GM08714 (cell line): ENCODE measurements at regions not wholly inside any gene's neighbourhood (a gene's known extent, or its start where the extent isn't known, plus 50 kb on each side); places are given as distances from the start of the nearest gene placed in this dataset.

Source experiments
- H3K4me3 ChIP-seq: fragments of 200-500 bp; sonication (Bioruptor generic); 2 replicates; pipeline ENCODE4 v1.5.1; 2014; ENCODE audit warnings: mild to moderate bottlenecking, low read length, inconsistent platforms
- ZNF274 ChIP-seq: IDR thresholded peaks from 2 replicates; pipeline ENCODE4 v1.6.1; 2012; ENCODE audit warnings: mild to moderate bottlenecking, low read depth, low read length

DNA sequence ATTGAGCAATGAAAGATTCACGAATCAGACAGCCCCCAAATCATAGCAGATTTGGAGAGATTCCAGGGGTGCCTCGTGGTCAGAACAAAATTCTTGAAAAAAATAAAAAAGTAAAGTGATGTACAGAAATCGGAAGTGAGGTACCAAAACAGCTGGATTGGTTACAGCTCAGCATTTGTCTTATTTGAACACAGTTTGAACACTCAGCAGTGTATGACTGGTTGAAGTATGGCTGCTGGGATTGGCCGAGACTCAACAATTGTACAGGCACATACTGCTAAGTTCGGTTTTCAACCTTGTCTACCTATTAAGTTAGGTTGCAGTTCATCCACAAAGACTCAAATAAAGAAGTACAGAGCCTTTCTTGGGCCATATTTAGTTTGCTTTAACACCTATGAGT, 865.4 kb upstream of the TMEM132C start:
- TF ChIP-seq ZNF274 = no peak
- H3K4me3 ChIP-seq = no peak overlapping the region

DNA sequence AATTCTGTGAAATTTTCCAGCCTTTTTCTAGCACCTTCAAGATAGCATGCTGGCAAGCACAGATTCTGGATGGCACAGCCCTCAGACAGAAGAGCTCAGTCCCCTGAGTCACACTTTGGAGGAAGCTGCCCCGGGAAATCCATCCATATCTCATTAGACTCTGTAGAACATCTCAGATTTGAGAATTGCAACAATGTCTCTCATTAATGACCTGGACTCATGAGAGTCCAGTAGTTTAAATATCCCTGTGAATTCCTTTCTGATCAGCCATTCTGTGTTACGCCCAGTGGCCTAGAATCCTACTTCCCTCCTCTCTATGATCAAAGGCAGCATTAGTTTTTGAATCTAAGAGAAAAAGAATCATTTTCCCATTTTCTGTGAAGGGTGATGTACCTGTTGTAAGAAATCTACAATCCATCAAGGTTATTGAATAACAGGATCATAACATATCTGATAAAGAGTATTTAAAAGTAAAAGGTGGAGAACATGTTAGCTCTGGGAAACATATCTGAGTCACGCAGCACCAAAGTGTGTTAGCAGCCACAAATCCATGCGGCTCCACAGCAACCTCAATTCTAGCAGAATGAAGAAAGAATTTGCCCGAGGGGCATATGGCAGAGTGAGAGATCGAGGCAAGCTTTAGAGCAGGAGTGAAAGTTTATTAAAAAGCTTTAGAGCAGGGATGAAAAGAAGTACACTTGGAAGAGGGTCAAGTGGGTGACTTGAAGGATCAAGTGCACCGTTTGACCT, 855.6 kb upstream of the TMEM132C start:
- no peak for TF ChIP-seq ZNF274
- no peak overlapping the region for H3K4me3 ChIP-seq

DNA sequence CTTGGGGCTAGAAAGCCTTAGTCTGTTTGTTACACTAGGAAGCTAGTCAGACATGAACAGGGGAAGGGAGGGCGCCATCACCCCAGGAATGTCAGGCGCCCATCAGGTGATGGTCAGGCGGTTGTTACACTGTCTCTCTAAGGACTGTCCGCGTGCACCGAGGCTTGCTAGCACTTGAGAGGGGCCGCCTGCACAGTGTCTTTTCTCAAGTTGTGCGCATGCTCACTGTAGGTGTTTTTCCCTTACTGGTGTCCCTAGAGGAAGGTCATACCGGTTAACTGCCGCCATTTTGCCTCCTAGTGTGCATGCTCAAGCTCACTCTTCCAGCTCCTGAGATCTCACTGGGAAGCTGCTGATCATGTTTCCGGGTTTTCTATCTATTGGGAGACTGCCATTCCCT, 855.0 kb upstream of the TMEM132C start:
- no peak for TF ChIP-seq ZNF274
- no peak overlapping the region for H3K4me3 ChIP-seq

DNA sequence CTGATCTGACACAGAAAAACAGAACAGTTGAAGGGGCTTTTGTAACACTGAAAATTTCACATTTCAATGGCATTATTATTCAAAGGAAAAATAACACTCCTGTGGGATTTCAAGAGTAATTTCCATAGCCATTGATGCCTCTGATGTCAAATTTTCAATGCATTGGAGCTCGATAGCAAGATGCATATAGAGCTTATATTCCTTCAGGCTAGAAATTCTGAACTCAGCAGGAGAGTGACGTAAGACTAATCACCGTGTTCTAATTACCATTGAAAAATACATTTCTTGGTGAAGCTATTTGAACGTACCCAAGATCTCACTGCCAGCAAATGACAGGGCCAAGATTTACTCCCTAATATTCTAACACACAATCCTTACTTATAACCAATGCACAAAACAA, 854.1 kb upstream of the TMEM132C start:
- H3K4me3 ChIP-seq = no peak overlapping the region
- TF ChIP-seq ZNF274 = no peak

DNA sequence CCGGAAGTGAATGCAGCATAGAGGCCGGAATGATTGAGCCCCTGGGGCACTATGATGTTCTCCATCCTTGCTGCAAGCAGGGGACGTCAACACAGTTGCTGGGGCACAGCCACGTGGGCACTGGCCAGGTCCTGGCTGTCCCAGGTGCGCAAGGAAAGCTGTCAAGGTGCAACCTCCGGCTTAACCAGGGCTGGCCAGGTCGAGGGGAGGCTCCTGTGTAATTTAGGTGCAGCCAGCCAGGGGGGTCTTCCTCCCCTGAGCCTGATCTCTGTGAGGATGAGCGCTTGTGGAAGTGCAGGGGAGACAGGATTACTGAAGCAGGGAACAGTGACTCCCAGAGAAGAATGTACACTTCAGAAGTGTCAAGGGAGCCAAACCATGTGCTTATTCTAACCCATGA, 852.8 kb upstream of the TMEM132C start:
- no peak overlapping the region for H3K4me3 ChIP-seq
- no peak for TF ChIP-seq ZNF274

DNA sequence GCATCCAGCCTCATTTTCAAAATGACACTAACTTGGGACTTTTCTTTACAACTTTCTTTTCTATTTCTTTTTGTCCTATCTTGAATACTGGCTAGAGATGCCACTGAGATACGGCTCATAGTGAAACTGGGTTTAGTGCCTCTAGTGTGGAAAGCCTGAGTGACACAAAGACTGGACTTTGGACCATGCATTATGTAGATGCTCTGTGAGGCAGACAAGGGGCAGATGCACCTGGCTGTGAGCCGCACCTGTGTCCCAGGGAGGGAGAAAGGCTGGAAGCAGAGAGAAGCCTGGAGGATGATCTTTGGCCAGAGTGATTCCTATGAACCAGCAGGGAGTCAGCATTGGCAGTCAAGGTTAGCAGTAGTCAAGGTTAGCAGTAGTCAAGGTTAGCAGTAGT, 852.3 kb upstream of the TMEM132C start:
- no peak for TF ChIP-seq ZNF274
- no peak overlapping the region for H3K4me3 ChIP-seq

DNA sequence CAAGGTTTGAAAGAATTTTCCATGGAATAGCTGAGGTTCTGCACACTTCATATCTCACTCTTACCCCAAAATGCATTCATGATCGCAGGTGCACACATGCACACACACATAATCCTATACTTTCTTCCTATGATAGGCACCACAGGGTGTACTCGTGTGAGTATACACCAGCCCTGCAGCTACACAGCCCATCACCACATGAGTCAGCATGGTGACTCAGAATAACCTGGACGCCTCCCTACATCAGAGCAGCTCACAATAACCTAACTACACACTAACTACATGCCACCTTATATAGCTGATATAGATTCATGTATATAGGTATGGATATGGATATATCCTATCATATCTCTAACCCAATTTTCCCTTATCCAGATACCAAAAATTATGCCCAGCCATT, 850.2 kb upstream of the TMEM132C start:
- no peak overlapping the region for H3K4me3 ChIP-seq
- TF ChIP-seq ZNF274 = no peak

DNA sequence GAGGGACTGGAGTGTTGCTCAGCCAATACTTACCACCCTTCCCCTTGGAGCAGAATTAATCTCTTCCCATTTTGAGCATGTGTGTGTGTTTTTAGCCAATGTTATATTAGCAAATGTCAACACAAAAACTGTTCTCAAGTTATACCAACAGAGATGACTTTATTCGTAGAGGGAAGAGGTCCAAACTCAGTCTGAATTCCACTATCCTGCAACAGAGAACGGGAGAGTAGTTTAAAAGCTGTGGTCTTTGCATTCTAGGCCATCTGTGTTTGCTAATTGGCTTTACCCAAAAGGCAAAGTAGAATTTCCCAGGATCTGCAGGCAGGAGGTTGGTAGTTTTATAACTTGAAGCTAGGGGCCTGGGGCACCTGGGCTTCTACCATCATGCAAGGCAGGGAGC, 847.9 kb upstream of the TMEM132C start:
- no peak overlapping the region for H3K4me3 ChIP-seq
- no peak for TF ChIP-seq ZNF274

DNA sequence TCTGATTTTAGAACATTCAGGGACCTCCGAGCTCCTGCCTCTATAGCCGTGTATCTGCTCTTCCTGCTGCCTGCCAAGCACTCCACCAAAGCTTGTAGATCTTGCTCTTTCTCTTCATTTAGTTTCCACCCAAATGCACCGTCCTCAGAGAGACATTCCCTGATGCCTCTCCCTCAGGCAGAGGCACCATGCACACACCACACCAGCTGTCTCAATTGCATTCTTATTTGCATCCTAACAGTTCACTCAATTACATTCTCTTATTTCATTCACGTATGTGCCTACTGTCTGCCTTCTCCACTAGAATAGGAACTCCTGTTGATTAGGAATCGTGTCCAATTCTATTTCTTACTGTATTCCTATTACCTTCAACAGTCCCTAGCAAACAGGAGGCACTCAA, 845.4 kb upstream of the TMEM132C start:
- no peak overlapping the region for H3K4me3 ChIP-seq
- TF ChIP-seq ZNF274 = no peak

DNA sequence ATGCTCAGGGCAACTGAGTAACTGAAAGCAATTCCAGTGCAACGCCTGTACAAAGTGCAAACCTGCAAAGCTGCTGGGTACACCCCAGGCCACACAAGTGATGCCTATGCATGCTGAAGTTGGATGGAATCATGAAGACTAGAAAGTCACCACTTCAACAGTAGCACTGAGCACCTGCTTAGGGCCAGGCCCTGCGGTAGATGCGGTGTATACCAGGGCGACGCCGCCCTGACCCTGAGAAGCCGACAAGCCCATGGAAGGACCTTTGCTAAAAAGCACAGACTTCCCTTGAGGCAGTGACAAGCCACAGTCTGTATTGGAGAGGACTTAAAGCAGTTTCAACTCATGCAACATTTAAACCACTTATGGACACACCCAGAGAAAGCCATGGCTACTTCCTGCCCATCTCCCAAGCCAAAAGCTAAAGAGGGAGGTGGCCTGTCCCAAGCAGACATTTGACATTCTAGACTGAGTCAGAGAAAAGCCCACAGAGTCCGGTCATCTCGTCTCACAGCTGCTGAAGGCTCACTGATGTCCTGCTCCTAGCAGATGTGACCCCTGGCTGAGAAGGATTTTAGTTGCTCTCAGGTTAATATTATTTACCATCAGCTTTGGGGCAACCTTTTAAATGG, 843.9 kb upstream of the TMEM132C start:
- no peak for TF ChIP-seq ZNF274

DNA sequence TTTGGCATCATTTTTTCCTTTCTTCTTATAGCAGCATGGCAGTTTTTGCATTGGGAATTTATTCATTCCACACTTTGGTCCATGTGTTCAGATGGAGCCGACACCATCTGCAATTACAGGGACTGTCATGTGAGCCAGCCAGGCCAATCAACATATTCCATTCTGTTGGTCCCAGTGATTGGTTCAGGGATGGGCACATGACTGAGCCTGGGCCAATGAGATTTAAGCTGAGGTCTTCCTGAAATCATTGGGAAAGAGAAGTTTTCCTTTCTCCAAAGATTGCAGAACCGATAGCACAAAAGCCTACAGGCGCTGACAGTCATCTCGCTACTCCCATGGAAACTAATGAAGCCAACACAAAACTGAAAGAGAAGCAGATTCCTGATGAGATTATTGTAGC, 841.5 kb upstream of the TMEM132C start:
- no peak for TF ChIP-seq ZNF274

More for the DNA sequence above, 843.9 kb upstream of the TMEM132C start:
- no peak overlapping the region for H3K4me3 ChIP-seq

DNA sequence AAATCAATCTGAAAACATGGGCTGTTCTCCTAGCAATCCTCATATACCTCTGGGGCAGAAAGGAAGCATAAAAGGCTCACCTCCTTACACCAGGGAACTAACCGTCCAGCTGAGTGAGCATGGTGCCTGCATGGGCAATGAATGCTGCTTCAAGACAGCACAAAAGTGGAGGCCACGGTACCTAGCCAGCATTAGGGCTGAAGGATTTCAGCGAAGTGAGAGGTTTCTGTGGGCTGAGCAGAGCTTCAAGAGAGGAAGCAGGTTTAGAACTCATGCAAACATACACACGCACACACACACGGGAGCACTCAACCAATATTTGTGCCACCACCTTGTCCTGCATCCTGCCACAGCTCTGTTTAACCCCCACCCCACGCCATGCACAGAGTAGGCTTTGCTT, 838.5 kb upstream of the TMEM132C start:
- no peak for TF ChIP-seq ZNF274
- H3K4me3 ChIP-seq = no peak overlapping the region

More for the DNA sequence above, 841.5 kb upstream of the TMEM132C start:
- H3K4me3 ChIP-seq = no peak overlapping the region

DNA sequence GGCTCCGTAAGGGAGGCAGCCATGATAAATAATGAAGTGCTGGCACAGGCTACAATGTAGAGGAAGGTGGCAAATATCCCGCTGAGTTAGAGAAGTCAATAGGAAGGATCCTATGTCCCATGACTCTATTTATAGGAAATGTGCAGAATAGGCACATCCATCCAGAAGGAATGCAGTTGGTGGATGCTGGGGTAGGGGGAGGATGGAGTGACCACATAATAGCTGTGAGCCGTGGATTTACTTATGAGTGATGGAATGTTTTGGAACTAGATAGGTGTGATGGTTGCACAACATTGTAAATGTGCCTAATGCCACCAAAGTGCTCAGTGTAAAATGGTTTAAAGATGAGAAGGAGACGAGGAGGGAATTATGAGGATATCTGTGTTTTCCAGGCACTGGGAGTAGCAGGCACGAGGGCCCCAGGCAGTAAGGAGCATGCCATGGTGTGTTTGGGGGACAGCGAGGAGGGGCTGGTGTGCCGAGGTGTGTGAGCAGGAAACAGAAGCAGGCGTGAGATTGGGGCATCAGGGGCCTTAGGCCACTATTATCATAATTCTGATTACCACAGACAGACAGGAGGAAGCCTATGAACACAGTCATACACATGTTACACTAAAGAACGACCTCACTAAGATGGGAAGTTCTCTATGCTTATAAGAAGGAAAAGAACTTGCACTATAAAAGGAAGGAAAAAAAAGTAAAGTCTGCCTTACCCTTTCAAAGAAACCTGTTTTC, 837.3 kb upstream of the TMEM132C start:
- TF ChIP-seq ZNF274 = no peak
- no peak overlapping the region for H3K4me3 ChIP-seq

DNA sequence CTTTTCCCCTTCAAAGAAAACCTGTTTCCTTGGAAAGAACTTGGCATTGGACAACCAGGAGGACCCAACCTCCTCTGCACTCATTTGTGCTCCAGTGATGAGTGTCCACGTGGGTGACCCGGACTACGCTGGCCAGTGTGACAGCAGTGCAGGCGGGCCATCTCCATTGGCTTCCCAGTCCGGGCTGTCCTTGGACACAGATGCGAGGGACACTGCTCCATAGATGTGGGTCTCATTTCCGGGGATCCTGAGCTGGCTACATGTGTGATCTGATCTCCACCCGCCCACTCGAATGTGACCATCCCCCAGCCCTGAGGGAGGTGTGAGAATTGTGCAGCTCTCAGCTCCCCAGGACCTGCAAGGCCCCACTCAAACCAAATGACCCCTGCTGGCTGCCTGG, 836.6 kb upstream of the TMEM132C start:
- no peak for TF ChIP-seq ZNF274
- H3K4me3 ChIP-seq = no peak overlapping the region

DNA sequence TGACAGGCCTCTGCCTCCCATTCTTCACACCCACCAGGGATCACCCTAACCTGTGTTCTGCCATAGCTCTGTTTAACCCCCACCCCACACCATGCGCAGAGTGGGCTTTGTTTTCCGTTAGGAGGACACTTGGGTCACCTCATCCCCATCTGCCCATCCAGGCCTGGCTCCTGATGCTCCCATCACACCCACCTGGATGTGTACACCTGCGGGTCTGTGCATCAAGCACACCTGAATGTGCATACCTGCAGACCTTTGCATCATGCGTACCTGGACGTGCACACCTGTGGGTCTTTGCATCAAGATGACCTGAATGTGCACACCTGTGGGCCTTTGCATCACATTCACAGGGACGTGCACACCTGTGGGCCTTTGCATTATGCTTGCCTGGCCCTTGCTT, 835.8 kb upstream of the TMEM132C start:
- no peak overlapping the region for H3K4me3 ChIP-seq

DNA sequence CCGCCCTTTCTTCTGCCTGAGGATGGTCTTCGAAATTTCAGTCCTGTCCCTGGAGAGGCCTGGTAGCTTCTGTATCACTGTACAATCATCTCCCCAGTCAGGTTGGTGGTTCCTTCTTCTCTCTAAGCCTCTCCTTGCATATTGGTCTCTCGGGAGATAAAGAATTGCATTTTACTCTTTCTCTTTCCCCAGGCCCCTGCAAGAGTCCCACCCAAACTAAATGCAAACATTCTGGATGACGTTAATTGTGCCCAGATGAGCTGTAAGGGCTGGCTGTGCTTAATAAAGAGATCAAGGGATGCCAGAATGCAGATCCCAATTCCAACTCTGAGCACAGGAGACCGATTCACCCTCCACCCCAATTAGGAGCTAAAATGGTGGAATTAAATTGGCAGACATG, 835.4 kb upstream of the TMEM132C start:
- no peak overlapping the region for H3K4me3 ChIP-seq
- TF ChIP-seq ZNF274 = no peak

More for the DNA sequence above, 835.8 kb upstream of the TMEM132C start:
- no peak for TF ChIP-seq ZNF274
